GM10248 (cell line): ENCODE measurements at regions not wholly inside any gene's neighbourhood (a gene's known extent, or its start where the extent isn't known, plus 50 kb on each side); places are given as distances from the start of the nearest gene placed in this dataset.
"Not testable (repeated sequence)": the region's sequence is repeated elsewhere in the genome, so short reads cannot be mapped to it uniquely, and the experiment has no call there.

Experiments used
- CTCF ChIA-PET: fragments of 300-600 bp; sonication (Branson Sonifier 250); formaldehyde crosslinking; extraction: SDS; loops from one replicate; lab custom pipeline; 2021; ENCODE audit warnings: antibody characterized with exemption; lab: Yijun Ruan, JAX
- POLR2A ChIA-PET: fragments of 350-650 bp; sonication (Branson Sonifier 250); formaldehyde crosslinking; extraction: SDS; loops from one replicate; lab custom pipeline; 2020; ENCODE audit warnings: antibody characterized with exemption; lab: Yijun Ruan, JAX
- DNase-seq: peaks from one replicate; pipeline ENCODE4 v3.0.0; 2012; ENCODE audit errors: extremely low spot score
- TF ChIP-seq, protein P1 (sequence below): IDR thresholded peaks from 2 replicates; pipeline ENCODE4 v1.5.1; 2012; ENCODE audit warnings: mild to moderate bottlenecking, low read depth; ENCODE audit errors: extremely low read depth, missing control alignments, control extremely low read depth

DNA sequence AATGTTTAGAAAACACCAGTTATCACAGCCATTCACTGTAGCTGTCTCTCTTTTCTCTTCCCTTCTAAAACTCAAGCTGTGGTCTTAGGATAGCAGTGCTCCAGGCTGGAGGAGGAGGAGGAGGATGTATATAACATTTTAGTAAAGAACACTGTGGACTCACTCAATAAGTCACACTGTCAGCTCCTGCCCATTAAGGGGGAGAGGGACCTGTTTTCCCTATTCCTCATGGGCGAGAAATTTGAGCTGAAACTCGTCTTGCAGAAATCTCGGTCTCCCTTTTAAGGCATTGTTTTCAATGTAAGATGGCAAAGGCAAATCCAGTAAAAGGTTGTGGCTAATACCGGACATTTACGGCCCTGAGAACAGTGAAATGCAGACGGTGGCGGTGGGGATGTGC, 114.8 kb upstream of the ZNF236 start:
- ChIA-PET POLR2A (no interaction called here), CTCF (interaction anchor here (5.0 kb wide), 1 partner anchor 310 kb away, joined by 107 read pairs; no protein-coding TSS in a partner anchor)
- no peak for DNase-seq
- TF ChIP-seq, protein P1, sequence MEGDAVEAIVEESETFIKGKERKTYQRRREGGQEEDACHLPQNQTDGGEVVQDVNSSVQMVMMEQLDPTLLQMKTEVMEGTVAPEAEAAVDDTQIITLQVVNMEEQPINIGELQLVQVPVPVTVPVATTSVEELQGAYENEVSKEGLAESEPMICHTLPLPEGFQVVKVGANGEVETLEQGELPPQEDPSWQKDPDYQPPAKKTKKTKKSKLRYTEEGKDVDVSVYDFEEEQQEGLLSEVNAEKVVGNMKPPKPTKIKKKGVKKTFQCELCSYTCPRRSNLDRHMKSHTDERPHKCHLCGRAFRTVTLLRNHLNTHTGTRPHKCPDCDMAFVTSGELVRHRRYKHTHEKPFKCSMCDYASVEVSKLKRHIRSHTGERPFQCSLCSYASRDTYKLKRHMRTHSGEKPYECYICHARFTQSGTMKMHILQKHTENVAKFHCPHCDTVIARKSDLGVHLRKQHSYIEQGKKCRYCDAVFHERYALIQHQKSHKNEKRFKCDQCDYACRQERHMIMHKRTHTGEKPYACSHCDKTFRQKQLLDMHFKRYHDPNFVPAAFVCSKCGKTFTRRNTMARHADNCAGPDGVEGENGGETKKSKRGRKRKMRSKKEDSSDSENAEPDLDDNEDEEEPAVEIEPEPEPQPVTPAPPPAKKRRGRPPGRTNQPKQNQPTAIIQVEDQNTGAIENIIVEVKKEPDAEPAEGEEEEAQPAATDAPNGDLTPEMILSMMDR, result no peak

DNA sequence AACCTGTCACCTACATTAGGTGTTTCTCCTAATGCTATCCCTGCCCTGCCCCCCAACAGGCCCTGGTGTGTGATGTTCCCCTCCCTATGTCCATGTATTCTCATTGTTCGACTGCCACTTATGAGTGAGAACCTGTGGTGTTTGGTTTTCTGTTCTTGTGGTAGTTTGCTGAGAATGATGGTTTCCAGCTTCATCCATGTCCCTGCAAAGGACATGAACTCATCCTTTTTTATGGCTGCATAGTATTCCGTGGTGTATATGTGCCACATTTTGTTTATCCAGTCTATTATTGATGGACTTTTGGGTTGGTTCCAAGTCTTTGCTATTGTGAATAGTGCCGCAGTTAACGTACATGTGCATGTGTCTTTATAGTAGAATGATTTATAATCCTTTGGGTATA, 117.8 kb upstream of the ZNF236 start:
- DNase-seq, POLR2A ChIA-PET, CTCF ChIA-PET: not testable (repeated sequence)

DNA sequence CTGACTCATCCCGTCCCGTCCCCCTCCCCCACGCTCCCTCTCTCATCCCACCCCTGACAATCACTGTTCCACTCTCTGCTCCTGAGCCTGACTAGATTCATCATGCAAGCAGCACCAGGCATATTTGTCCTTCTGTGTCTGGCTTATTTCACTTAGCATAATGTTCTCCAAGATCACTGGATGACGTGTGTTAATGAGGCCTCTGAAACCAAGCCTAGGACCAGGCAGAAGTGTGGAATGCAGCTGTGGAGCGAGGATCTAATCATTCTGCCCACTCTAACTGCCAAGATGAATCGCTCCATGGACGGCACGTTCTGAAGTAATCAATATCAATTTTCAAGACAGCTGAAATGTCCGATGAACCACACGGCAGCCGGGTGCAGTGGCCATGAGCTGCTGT, 122.4 kb upstream of the ZNF236 start:
- ChIA-PET POLR2A (no interaction called here), CTCF (interaction anchor here (1.4 to 4.6 kb wide), 2 partner anchors 10 kb away, joined by 4 to 26 read pairs; no protein-coding TSS in a partner anchor)
- TF ChIP-seq, protein P1, result no peak
- no peak for DNase-seq

DNA sequence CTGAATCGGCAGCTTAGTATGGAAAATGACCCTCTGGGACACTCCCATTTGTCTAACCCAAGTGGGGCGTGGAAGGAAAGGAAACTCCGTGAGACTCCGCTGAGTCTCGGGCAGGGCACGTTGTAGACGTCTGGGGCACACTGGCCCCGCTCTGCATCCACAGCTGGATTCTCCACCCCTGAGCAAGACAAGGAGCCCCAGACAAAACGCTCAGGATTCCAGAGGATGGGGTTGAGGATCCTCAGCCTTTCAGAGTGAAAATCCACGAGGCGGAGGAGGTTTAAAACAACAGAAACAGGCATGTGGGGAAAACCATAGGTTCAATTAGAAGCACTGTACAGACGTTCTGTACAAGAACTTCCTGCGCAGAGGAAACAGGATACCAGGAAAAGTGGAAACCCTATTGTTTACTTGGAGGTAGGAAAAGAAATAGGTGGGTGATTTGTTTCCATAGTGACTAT, 124.9 kb upstream of the ZNF236 start:
- CTCF ChIA-PET, result interaction anchor here (1.0 to 4.6 kb wide), 2 partner anchors 12 to 71 kb away, joined by 3 to 26 read pairs; no protein-coding TSS in a partner anchor
- TF ChIP-seq, protein P1, result no peak
- DNase-seq, result no peak
- POLR2A ChIA-PET, result no interaction called here

DNA sequence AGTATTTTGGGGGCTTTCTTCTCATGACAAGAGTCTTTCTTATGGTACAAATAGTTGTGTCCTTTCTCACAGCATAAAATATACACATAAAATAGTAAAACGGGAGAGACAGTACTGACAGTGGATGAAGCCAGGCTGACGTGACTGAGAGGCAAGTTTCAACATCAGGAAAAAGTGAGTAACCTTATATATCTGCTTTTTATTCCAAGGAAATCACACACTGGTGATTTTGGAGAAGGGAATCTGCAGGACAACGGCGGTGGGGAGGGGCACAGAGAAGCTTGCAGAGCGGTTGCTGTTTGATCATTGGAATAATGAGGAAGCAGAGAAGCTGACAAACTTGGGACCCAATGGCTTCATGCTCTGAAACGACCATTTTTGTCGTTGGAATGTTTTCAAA, 130.6 kb upstream of the ZNF236 start:
- ChIA-PET POLR2A (no interaction called here), CTCF (no interaction called here)
- TF ChIP-seq, protein P1, result no peak
- DNase-seq, result no peak

DNA sequence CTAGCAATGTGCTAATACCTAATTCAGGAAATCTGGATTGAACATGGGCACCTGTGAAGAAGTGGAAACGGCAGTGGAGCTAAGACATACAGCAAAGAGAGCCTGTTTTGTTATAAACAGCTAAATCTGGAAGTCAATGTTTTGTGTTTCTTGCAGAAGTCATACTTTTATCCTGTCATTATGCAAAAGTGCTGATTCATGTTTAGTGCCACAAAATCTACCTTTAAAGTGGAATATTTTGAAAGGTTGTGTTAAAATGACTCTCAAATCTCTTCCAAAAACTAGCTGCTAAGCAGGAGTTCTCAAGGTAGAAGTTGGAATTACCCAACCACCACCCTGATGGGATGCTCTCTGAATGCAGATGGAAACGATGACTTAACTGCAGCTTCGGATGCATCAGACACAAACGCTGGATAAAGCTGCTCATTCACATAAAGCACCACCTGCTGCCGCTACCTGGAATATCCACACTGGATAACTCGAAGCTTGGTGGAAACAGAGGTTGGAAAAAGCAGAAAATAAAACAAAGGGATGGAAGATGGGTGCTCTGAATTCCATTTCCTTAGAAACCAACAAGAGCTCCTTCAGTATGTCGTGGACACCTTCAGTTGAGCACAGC, 132.6 kb upstream of the ZNF236 start:
- TF ChIP-seq, protein P1, result no peak
- DNase-seq, result no peak
- CTCF ChIA-PET, result interaction anchor here (0.8 to 2.0 kb wide), 4 partner anchors 9 to 289 kb away, joined by 3 to 9 read pairs (median 4); no protein-coding TSS in a partner anchor
- POLR2A ChIA-PET, result no interaction called here

DNA sequence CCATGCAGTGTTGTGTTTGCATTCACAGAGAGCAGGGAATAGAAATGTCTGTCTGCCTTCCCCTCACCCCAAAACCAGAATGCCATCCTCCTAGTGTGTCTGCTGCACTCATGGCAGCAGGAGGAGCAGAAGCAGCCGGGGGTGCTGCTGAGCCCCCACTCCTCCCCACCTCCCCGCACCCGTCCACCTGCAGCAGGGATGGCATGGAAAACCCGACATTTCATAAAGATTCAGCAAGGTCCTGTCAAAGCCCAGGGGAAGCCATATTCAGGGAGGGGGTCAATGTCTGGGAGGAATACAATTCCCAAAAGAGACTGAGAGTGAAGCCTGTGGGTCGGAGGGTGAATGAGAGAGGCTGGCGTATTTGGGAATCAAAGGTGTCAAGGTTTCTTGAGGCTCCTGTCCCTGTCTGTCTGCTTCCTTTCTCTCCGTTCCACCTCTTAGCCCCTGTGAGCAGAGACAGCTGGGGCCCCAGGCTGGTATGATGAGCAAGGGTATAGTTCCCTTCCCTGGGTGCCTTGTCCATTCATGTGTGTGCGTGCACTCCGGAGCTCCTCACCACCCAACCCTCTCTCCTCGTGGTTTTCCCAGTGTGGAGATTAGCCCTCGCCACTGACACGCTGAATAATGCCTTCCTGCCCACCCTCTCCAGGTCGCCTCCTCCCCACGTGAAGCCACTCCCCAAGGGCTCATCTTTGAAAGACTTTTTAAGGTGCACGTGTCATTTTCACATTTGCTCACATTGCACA, 133.5 kb upstream of the ZNF236 start:
- ChIA-PET POLR2A (no interaction called here), CTCF (interaction anchor here (0.8 to 1.3 kb wide), 4 partner anchors 10 to 288 kb away, joined by 3 to 4 read pairs (median 4); no protein-coding TSS in a partner anchor)
- TF ChIP-seq, protein P1, result no peak

More for the DNA sequence above, 133.5 kb upstream of the ZNF236 start:
- no peak for DNase-seq
